ENCODE measurements at regions not wholly inside any gene's neighbourhood (a gene's known extent, or its start where the extent isn't known, plus 50 kb on each side); places are given as distances from the start of the nearest gene placed in this dataset.

- TF ChIP-seq CTCF (IDR thresholded peaks at IDR 0.05) (no peak), POLR2A (IDR thresholded peaks at IDR 0.05) (no peak)
Measured at GRCh38 chr10:58957517-58957916, 218.9 kb upstream of the PHYHIPL start.
